CD14-positive monocyte (primary cell): ENCODE measurements at regions not wholly inside any gene's neighbourhood (a gene's known extent, or its start where the extent isn't known, plus 50 kb on each side); places are given as distances from the start of the nearest gene placed in this dataset.
"Not testable (repeated sequence)": the region's sequence is repeated elsewhere in the genome, so short reads cannot be mapped to it uniquely, and the experiment has no call there.

Experiments
- DNase-seq, 3 donors: peaks; one replicate each; pipeline ENCODE4 v3.0.0-alpha.2; 2011 to 2022
- H2AFZ ChIP-seq: 2 replicates; pipeline ENCODE4 v1.6.0; 2012; ENCODE audit warnings: mild to moderate bottlenecking, low read depth, low read length, inconsistent platforms; ENCODE audit not compliant: insufficient read depth, poor library complexity, severe bottlenecking
- H3K27ac ChIP-seq, 2 donors: 1 replicate in 1 of 2; 2 replicates in 1 of 2; pipeline ENCODE4 v1.5.1; 2012 to 2013; ENCODE audit warnings: low read length in 2 of 2, control low read depth in 1 of 2, inconsistent platforms in 1 of 2, low read depth in 1 of 2, mild to moderate bottlenecking in 1 of 2
- H3K27me3 ChIP-seq, 2 donors: one replicate each; pipeline versions ENCODE4 v1.6.0 to v1.6.1; 2011 to 2013; ENCODE audit warnings: low read length in 2 of 2; ENCODE audit not compliant: control insufficient read depth in 2 of 2, insufficient read depth in 2 of 2
- H3K36me3 ChIP-seq, 2 donors: replicated peaks in 1 of 2; 1 replicate in 1 of 2; 2 replicates in 1 of 2; pipeline versions ENCODE4 v1.5.1 to v1.6.1; 2012 to 2013; ENCODE audit warnings: low read length in 2 of 2, control low read depth in 1 of 2, inconsistent platforms in 1 of 2, mild to moderate bottlenecking in 1 of 2; ENCODE audit not compliant: insufficient read depth in 2 of 2, control insufficient read depth in 1 of 2
- H3K4me1 ChIP-seq, 2 donors: 1 replicate in 1 of 2; 2 replicates in 1 of 2; pipeline versions ENCODE4 v1.5.1 to v1.6.1; 2012 to 2013; ENCODE audit warnings: low read length in 2 of 2, control low read depth in 1 of 2, inconsistent platforms in 1 of 2, mild to moderate bottlenecking in 1 of 2, moderate library complexity in 1 of 2; ENCODE audit not compliant: insufficient read depth in 2 of 2, control insufficient read depth in 1 of 2
- H3K4me2 ChIP-seq: replicated peaks from 2 replicates; pipeline ENCODE3; 2012; ENCODE audit warnings: low read length, moderate library complexity, mild to moderate bottlenecking; ENCODE audit not compliant: poor library complexity, severe bottlenecking; ENCODE audit errors: extremely low read depth
- H3K4me3 ChIP-seq, 3 experiments: fragments of 200-600 bp in 1 of 3; sonication (generic) in 1 of 3; replicated peaks in 1 of 3; 1 replicate in 2 of 3; 2 replicates in 1 of 3; pipeline ENCODE4 v1.5.1; 2011 to 2013; ENCODE audit warnings: low read length in 3 of 3, mild to moderate bottlenecking in 3 of 3, control low read depth in 2 of 3, low read depth in 2 of 3, inconsistent platforms in 1 of 3, moderate library complexity in 1 of 3
- H3K79me2 ChIP-seq: 2 replicates; pipeline ENCODE4 v1.6.0; 2012; ENCODE audit warnings: mild to moderate bottlenecking, control low read depth, inconsistent platforms, low read length, moderate library complexity; ENCODE audit not compliant: insufficient read depth
- H3K9ac ChIP-seq: 2 replicates; pipeline ENCODE4 v1.6.0; 2017; ENCODE audit warnings: low read length, mild to moderate bottlenecking; ENCODE audit not compliant: insufficient read depth, poor library complexity, severe bottlenecking
- H3K9me3 ChIP-seq, 2 donors: replicated peaks in 1 of 2; 1 replicate in 1 of 2; 2 replicates in 1 of 2; pipeline versions ENCODE4 v1.5.1 to v1.6.1; 2012 to 2013; ENCODE audit warnings: low read length in 2 of 2, control low read depth in 1 of 2; ENCODE audit not compliant: control insufficient read depth in 1 of 2, insufficient read depth in 1 of 2
- H4K20me1 ChIP-seq: 2 replicates; pipeline ENCODE4 v1.6.0; 2012; ENCODE audit warnings: mild to moderate bottlenecking, low read length, control low read depth, moderate library complexity; ENCODE audit not compliant: insufficient read depth
- H3K27ac Mint-ChIP-seq, 7 donors: one replicate each; pipeline ENCODE4 v1.8.0; 2020; ENCODE audit warnings: mild to moderate bottlenecking in 7 of 7, mixed read lengths in 7 of 7, moderate library complexity in 6 of 7, inconsistent platforms in 2 of 7
- H3K27me3 Mint-ChIP-seq, 3 donors: one replicate each; pipeline ENCODE4 v1.8.0; 2021 to 2022; ENCODE audit warnings: low read depth in 3 of 3, mild to moderate bottlenecking in 3 of 3, mixed read lengths in 3 of 3, moderate library complexity in 3 of 3, inconsistent platforms in 1 of 3
- H3K36me3 Mint-ChIP-seq, 2 donors: one replicate each; pipeline ENCODE4 v1.8.0; 2020; ENCODE audit warnings: mixed read lengths in 2 of 2, inconsistent platforms in 1 of 2, mild to moderate bottlenecking in 1 of 2
- H3K4me1 Mint-ChIP-seq: one replicate; pipeline ENCODE4 v1.8.0; 2020; ENCODE audit warnings: mild to moderate bottlenecking, mixed read lengths
- H3K4me3 Mint-ChIP-seq, 2 donors: one replicate each; pipeline ENCODE4 v1.8.0; 2020; ENCODE audit warnings: mild to moderate bottlenecking in 2 of 2, mixed read lengths in 2 of 2, moderate library complexity in 1 of 2
- H3K9me3 Mint-ChIP-seq, 7 donors: one replicate each; pipeline ENCODE4 v1.8.0; 2020 to 2022; ENCODE audit warnings: mixed read lengths in 7 of 7, mild to moderate bottlenecking in 6 of 7, moderate library complexity in 6 of 7, inconsistent platforms in 2 of 7
- WGBS: methylation state at CpG from one replicate; pipeline ENCODE4 v1.1.5; 2013; ENCODE audit warnings: missing lambda C conversion rate; ENCODE audit not compliant: insufficient coverage; 5-methylcytosine and 5-hydroxymethylcytosine counted together
- intact Hi-C, 2 donors: fragments of 100-400 bp; cut with micrococcal nuclease; formaldehyde crosslinking; loops; one replicate each; pipeline versions ENCODE4 v1.15.0 to v1.15.1; 2023
- TF ChIP-seq, protein P1 (sequence below): fragments of 200-600 bp; IDR thresholded peaks from one replicate; pipeline ENCODE4 v1.8.0; 2022; ENCODE audit warnings: antibody characterized with exemption, mild to moderate bottlenecking

DNA sequence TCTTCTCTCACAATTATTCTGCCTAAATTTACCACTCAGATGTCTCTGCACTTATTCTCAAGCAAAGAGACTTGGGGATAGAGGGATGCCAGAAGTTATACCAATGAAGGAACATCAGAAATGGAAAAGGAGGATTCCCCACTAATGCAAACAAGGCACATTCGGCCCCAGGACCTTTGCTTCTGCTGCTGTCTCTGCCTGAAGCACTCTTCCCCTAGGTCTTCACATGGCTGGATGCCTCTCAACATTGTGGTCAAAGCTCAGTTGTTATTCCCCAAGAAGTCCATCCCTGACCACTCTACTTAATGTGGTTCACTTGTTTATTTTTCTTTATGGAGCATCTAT lies 508.7 kb downstream of the DOK5 start:
- H3K27ac Mint-ChIP-seq, result no peak overlapping the region
- WGBS, result 64% methylated on average over 1 of the region's 1 CpG
- no peak for DNase-seq
- H3K27me3 ChIP-seq, result no peaks in the 10 kb centered on the region
- intact Hi-C loops, result no loop called here
- H3K4me1 ChIP-seq, result no peaks in the 10 kb centered on the region
- H3K36me3 ChIP-seq, result no peaks in the 10 kb centered on the region
- no peak overlapping the region for H3K4me2 ChIP-seq
- H3K36me3 Mint-ChIP-seq, result no peaks in the 10 kb centered on the region
- H3K4me3 ChIP-seq, result no peak overlapping the region
- no peaks in the 10 kb centered on the region for H3K9me3 ChIP-seq
- H3K9me3 Mint-ChIP-seq, result peaks cover 0 to 5% (median 0%) of the 10 kb centered on the region in 7 donors
- H3K79me2 ChIP-seq, result no peaks in the 10 kb centered on the region
- no peaks in the 10 kb centered on the region for H4K20me1 ChIP-seq
- H3K4me3 Mint-ChIP-seq, result no peak overlapping the region
- peaks cover 0 to 2% (median 0%) of the 10 kb centered on the region in 3 donors for H3K27me3 Mint-ChIP-seq
- no peak overlapping the region for H3K27ac ChIP-seq
- TF ChIP-seq, protein P1, sequence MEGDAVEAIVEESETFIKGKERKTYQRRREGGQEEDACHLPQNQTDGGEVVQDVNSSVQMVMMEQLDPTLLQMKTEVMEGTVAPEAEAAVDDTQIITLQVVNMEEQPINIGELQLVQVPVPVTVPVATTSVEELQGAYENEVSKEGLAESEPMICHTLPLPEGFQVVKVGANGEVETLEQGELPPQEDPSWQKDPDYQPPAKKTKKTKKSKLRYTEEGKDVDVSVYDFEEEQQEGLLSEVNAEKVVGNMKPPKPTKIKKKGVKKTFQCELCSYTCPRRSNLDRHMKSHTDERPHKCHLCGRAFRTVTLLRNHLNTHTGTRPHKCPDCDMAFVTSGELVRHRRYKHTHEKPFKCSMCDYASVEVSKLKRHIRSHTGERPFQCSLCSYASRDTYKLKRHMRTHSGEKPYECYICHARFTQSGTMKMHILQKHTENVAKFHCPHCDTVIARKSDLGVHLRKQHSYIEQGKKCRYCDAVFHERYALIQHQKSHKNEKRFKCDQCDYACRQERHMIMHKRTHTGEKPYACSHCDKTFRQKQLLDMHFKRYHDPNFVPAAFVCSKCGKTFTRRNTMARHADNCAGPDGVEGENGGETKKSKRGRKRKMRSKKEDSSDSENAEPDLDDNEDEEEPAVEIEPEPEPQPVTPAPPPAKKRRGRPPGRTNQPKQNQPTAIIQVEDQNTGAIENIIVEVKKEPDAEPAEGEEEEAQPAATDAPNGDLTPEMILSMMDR, result no peak
- no peaks in the 10 kb centered on the region for H3K4me1 Mint-ChIP-seq
- no peak overlapping the region for H2AFZ ChIP-seq
- no peak overlapping the region for H3K9ac ChIP-seq

DNA sequence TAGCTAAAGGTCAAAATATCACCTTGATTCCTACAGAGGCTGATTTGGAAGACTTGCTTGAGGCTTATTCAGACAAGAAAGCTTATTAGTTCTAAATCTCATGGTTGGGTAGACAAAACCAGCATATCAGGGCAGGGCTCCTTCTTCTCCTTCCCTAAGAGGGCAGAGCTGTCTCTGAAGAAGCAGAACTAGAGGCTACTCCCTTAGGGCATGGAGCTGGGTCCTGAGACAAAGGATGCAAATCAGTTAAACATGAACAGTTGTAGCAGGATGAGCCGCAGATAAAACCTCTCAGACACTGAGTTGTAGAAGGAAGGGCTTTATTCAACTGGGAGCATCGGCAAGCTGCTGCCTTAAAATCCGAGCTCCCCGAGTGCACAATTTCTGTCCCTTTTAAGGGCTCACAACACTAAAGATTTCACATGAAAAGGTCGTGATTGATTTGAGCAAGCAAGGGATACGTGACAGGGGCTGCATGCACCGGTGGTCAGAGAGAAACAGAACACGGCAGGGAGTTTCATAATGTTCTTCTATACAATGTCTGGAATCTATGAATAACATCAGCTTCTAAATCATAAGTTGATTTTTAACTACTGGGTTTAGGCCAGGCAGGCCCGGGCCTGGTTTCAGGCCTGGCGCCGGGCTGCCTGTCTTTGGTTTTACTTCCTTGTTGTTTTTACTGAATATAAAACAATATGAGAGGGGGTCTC lies 508.2 kb downstream of the DOK5 start:
- H3K4me3 Mint-ChIP-seq, H2AFZ ChIP-seq: not testable (repeated sequence)

More for the DNA sequence above, 508.2 kb downstream of the DOK5 start:
- H3K27ac Mint-ChIP-seq, H3K9ac ChIP-seq, H3K36me3 ChIP-seq, H3K9me3 Mint-ChIP-seq, H3K4me1 Mint-ChIP-seq, H3K4me3 ChIP-seq, DNase-seq, H3K4me1 ChIP-seq, intact Hi-C loops, H4K20me1 ChIP-seq, H3K36me3 Mint-ChIP-seq, H3K9me3 ChIP-seq, H3K27ac ChIP-seq, H3K27me3 Mint-ChIP-seq, H3K79me2 ChIP-seq, H3K27me3 ChIP-seq, H3K4me2 ChIP-seq: not testable (repeated sequence)
- no CpG with 5 or more reads among the region's 11 CpGs for WGBS
